Prostate gland (tissue), 2 donors: ENCODE measurements at regions not wholly inside any gene's neighbourhood (a gene's known extent, or its start where the extent isn't known, plus 50 kb on each side); places are given as distances from the start of the nearest gene placed in this dataset.

Source experiments
- POLR2A ChIP-seq: fragments of 450-650 bp; IDR thresholded peaks from one replicate; pipeline ENCODE4 v1.6.1; 2016; ENCODE audit warnings: antibody characterized with exemption, mild to moderate bottlenecking
- POLR2AphosphoS5 ChIP-seq: sonication (generic); formaldehyde crosslinking; IDR thresholded peaks from one replicate; pipeline ENCODE4 v1.6.1; 2017; ENCODE audit warnings: antibody characterized with exemption
- TF ChIP-seq, protein P1 (sequence below), 4 experiments: fragments of 200-600 bp in 2 of 4; fragments of 450-650 bp in 2 of 4; sonication (generic) in 2 of 4; IDR thresholded peaks; 1 replicate in 3 of 4; 2 replicates in 1 of 4; pipeline ENCODE4 v1.5.1; 2016 to 2019; ENCODE audit warnings: antibody characterized with exemption in 4 of 4, mild to moderate bottlenecking in 2 of 4, moderate library complexity in 2 of 4

DNA sequence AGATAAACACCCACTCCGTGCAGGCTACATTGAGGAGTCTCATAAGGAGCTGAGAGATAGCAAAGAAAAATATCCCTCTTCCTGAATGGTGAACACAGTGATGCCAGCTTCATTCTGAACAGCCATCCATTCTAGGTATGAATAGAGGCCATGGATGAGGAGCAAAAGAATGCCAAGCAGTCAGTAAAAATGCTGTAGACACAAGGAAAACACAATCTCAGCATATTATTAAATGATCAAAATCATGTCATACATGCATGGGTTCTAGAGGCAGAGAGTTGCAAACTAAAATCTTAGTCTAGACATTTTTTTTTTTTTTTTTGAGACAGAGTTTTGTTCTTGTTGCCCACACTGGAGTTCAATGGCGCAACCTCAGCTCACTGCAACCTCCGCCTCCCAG lies 313.0 kb downstream of the SOX9 start:
- TF ChIP-seq, protein P1, sequence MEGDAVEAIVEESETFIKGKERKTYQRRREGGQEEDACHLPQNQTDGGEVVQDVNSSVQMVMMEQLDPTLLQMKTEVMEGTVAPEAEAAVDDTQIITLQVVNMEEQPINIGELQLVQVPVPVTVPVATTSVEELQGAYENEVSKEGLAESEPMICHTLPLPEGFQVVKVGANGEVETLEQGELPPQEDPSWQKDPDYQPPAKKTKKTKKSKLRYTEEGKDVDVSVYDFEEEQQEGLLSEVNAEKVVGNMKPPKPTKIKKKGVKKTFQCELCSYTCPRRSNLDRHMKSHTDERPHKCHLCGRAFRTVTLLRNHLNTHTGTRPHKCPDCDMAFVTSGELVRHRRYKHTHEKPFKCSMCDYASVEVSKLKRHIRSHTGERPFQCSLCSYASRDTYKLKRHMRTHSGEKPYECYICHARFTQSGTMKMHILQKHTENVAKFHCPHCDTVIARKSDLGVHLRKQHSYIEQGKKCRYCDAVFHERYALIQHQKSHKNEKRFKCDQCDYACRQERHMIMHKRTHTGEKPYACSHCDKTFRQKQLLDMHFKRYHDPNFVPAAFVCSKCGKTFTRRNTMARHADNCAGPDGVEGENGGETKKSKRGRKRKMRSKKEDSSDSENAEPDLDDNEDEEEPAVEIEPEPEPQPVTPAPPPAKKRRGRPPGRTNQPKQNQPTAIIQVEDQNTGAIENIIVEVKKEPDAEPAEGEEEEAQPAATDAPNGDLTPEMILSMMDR (IDR thresholded peaks at IDR 0.05), result no peak
- TF ChIP-seq POLR2A (no peak), POLR2AphosphoS5 (no peak)
